ENCODE measurements at regions not wholly inside any gene's neighbourhood (a gene's known extent, or its start where the extent isn't known, plus 50 kb on each side); places are given as distances from the start of the nearest gene placed in this dataset.
A peak's percentile ranks its signal among the peaks of the same experiment; 100 is the strongest.

- no peaks in the 10 kb centered on the region for H3K27me3 ChIP-seq (ENCODE audit: insufficient read depth, poor library complexity, severe bottlenecking)
- no peak overlapping the region for H3K4me3 ChIP-seq (replicated peaks; ENCODE audit: insufficient read depth, low read length)
- DNase-seq (ENCODE audit: low read depth in 1 of 2, low spot score in 1 of 2) = peak in 1 of 2 experiments; percentile 5
- no peak overlapping the region for H3K27ac ChIP-seq (replicated peaks)
- no peak for TF ChIP-seq SPI1 (IDR thresholded peaks at IDR 0.05; ENCODE audit: borderline replicate concordance, low read depth)
- no peak for TF ChIP-seq GABPA (IDR thresholded peaks at IDR 0.05; ENCODE audit: low read depth)
- TF ChIP-seq REST (IDR thresholded peaks at IDR 0.05; ENCODE audit: insufficient replicate concordance, low read depth) = no peak
- no peak for TF ChIP-seq POLR2AphosphoS5 (IDR thresholded peaks at IDR 0.05; ENCODE audit: low read depth)
- no peak for TF ChIP-seq CTCF (IDR thresholded peaks at IDR 0.05; ENCODE audit: insufficient read depth, low read length)
Measured at GRCh38 chr21:17900281-17900989, 81.3 kb upstream of the C21orf91 start.

GRCh38 chr21:17889171-17889570, 70.0 kb upstream of the C21orf91 start:
- Histone ChIP-seq H3K27ac (replicated peaks) (no peak overlapping the region), H3K4me3 (replicated peaks; ENCODE audit: insufficient read depth, low read length) (no peak overlapping the region), H3K27me3 (ENCODE audit: insufficient read depth, poor library complexity, severe bottlenecking) (no peaks in the 10 kb centered on the region)
- TF ChIP-seq SPI1 (IDR thresholded peaks at IDR 0.05; ENCODE audit: borderline replicate concordance, low read depth) (no peak), CTCF (IDR thresholded peaks at IDR 0.05; ENCODE audit: insufficient read depth, low read length) (no peak), POLR2AphosphoS5 (IDR thresholded peaks at IDR 0.05; ENCODE audit: low read depth) (no peak), GABPA (IDR thresholded peaks at IDR 0.05; ENCODE audit: low read depth) (no peak), REST (IDR thresholded peaks at IDR 0.05; ENCODE audit: insufficient replicate concordance, low read depth) (no peak)
- no peak for DNase-seq (ENCODE audit: low read depth in 1 of 2, low spot score in 1 of 2)

- H3K27me3 ChIP-seq (ENCODE audit: insufficient read depth, poor library complexity, severe bottlenecking) = no peaks in the 10 kb centered on the region
- H3K4me3 ChIP-seq (replicated peaks; ENCODE audit: insufficient read depth, low read length) = no peak overlapping the region
- no peak for TF ChIP-seq POLR2AphosphoS5 (IDR thresholded peaks at IDR 0.05; ENCODE audit: low read depth)
- no peak overlapping the region for H3K27ac ChIP-seq (replicated peaks)
- no peak for DNase-seq (ENCODE audit: low read depth in 1 of 2, low spot score in 1 of 2)
Measured at GRCh38 chr21:17869115-17869514, 50.0 kb upstream of the C21orf91 start.

Measured in HL-60 (cell line).